ENCODE measurements at regions not wholly inside any gene's neighbourhood (a gene's known extent, or its start where the extent isn't known, plus 50 kb on each side); places are given as distances from the start of the nearest gene placed in this dataset.

- TF ChIP-seq POLR2A (IDR thresholded peaks at IDR 0.05) = no peak
- TF ChIP-seq, protein P1, sequence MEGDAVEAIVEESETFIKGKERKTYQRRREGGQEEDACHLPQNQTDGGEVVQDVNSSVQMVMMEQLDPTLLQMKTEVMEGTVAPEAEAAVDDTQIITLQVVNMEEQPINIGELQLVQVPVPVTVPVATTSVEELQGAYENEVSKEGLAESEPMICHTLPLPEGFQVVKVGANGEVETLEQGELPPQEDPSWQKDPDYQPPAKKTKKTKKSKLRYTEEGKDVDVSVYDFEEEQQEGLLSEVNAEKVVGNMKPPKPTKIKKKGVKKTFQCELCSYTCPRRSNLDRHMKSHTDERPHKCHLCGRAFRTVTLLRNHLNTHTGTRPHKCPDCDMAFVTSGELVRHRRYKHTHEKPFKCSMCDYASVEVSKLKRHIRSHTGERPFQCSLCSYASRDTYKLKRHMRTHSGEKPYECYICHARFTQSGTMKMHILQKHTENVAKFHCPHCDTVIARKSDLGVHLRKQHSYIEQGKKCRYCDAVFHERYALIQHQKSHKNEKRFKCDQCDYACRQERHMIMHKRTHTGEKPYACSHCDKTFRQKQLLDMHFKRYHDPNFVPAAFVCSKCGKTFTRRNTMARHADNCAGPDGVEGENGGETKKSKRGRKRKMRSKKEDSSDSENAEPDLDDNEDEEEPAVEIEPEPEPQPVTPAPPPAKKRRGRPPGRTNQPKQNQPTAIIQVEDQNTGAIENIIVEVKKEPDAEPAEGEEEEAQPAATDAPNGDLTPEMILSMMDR (IDR thresholded peaks at IDR 0.05) = no peak
- TF ChIP-seq POLR2AphosphoS5 (IDR thresholded peaks at IDR 0.05) = no peak
Observed at GRCh38 chr12:65690477-65690876, 133.8 kb upstream of the HMGA2 start.
